GM12875 (cell line): ENCODE measurements at regions not wholly inside any gene's neighbourhood (a gene's known extent, or its start where the extent isn't known, plus 50 kb on each side); places are given as distances from the start of the nearest gene placed in this dataset.

ENCODE experiments used
- H3K4me3 ChIP-seq: one replicate; pipeline ENCODE4 v1.5.1; 2011; ENCODE audit warnings: low read depth, low read length, control low read depth
- CTCF ChIP-seq: IDR thresholded peaks from 2 replicates; pipeline ENCODE4 v1.5.1; 2011; ENCODE audit warnings: low read depth, mild to moderate bottlenecking, control low read depth, inconsistent platforms, low read length, moderate library complexity, borderline replicate concordance; ENCODE audit not compliant: insufficient read depth

- H3K4me3 ChIP-seq, result no peak overlapping the region
- no peak for TF ChIP-seq CTCF
Observed at GRCh38 chr2:240358821-240359397, 76.6 kb upstream of the GPC1 start.

- TF ChIP-seq CTCF, result no peak
Observed at GRCh38 chr2:240359695-240360094, 75.8 kb upstream of the GPC1 start.

GRCh38 chr2:240360645-240361475, 74.6 kb upstream of the GPC1 start:
- TF ChIP-seq CTCF, result no peak
- no peak overlapping the region for H3K4me3 ChIP-seq

More at GRCh38 chr2:240359695-240360094, 75.8 kb upstream of the GPC1 start:
- no peak overlapping the region for H3K4me3 ChIP-seq

GRCh38 chr2:240362216-240362755, 73.2 kb upstream of the GPC1 start:
- H3K4me3 ChIP-seq, result no peak overlapping the region
- no peak for TF ChIP-seq CTCF

GRCh38 chr2:240362826-240363745, 72.4 kb upstream of the GPC1 start:
- no peak overlapping the region for H3K4me3 ChIP-seq

More at GRCh38 chr2:240362826-240363745, 72.4 kb upstream of the GPC1 start:
- no peak for TF ChIP-seq CTCF
